ENCODE measurements at regions not wholly inside any gene's neighbourhood (a gene's known extent, or its start where the extent isn't known, plus 50 kb on each side); places are given as distances from the start of the nearest gene placed in this dataset.

- H3K4me1 ChIP-seq (ENCODE audit: control insufficient read depth in 2 of 3, insufficient read depth in 2 of 3, low read depth in 1 of 3, low read length in 3 of 3), result peaks cover 0 to 7% (median 0%) of the 10 kb centered on the region in 3 donors
- no peak overlapping the region for H3K4me3 ChIP-seq (ENCODE audit: low read length in 3 of 3)
- no peak overlapping the region for H3K9ac ChIP-seq (ENCODE audit: low read length in 3 of 3)
- H3K27me3 ChIP-seq (ENCODE audit: control insufficient read depth, insufficient read depth, low read length), result no peaks in the 10 kb centered on the region
- FAIRE-seq (no peak), DNase-seq (no peak)
- TF ChIP-seq CTCF (IDR thresholded peaks at IDR 0.05; ENCODE audit: borderline replicate concordance, extremely low read depth, insufficient read depth), result no peak
- intact Hi-C loops (cut with DNase I), result no loop called here
- H3K27ac ChIP-seq (ENCODE audit: low read depth in 2 of 2, low read length in 2 of 2), result peak overlapping the region in 1 of 2 donors; percentile 81
- H3K36me3 ChIP-seq (ENCODE audit: control insufficient read depth in 2 of 3, insufficient read depth in 3 of 3, low read length in 3 of 3), result no peaks in the 10 kb centered on the region
- no peaks in the 10 kb centered on the region for H3K9me3 ChIP-seq (ENCODE audit: control insufficient read depth in 2 of 3, insufficient read depth in 1 of 3, low read length in 3 of 3)
These were observed 83.6 kb upstream of the RESF1 start for GRCh38 chr12:31875609-31875964.

DNA sequence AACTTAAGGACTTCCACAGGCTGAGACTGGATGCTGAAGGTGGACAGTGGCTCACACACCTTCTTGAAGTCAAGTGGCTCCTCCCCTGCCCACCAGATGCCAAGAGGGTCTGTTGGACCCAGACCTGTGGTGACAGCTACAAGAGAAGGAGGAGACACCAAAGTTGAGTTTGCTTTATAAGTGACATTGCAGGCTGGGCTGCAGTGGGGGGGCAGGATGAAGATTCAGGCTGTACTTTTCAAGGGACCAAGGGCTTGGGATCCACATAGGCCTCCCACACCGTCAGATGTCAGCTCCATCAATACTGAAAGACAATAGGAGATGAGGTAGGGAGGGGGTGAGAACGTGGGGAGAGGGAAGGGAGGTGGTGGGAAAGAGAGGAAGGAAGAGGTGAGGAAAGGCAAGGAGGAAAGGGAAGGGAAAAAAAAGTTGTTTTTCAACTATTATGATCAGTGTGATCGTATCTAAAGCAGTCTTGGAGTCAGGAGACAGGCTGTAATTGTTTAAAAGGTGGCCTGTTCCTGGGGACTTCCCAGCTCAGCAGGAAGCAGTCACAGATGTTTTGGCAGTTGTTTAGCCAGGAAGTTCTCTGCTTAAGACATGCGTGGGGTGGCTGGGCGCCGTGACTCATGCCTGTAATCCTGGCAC is 84.1 kb upstream of the RESF1 start:
- Histone ChIP-seq H3K4me1 (ENCODE audit: control insufficient read depth in 2 of 3, insufficient read depth in 2 of 3, low read depth in 1 of 3, low read length in 3 of 3) (peaks cover 0 to 7% (median 0%) of the 10 kb centered on the region in 3 donors), H3K36me3 (ENCODE audit: control insufficient read depth in 2 of 3, insufficient read depth in 3 of 3, low read length in 3 of 3) (no peaks in the 10 kb centered on the region), H3K9ac (ENCODE audit: low read length in 3 of 3) (no peak overlapping the region), H3K9me3 (ENCODE audit: control insufficient read depth in 2 of 3, insufficient read depth in 1 of 3, low read length in 3 of 3) (no peaks in the 10 kb centered on the region), H3K27ac (ENCODE audit: low read depth in 2 of 2, low read length in 2 of 2) (peak overlapping the region; percentile 68 to 81), H3K4me3 (ENCODE audit: low read length in 3 of 3) (no peak overlapping the region), H3K27me3 (ENCODE audit: control insufficient read depth, insufficient read depth, low read length) (no peaks in the 10 kb centered on the region)
- no peak for TF ChIP-seq CTCF (IDR thresholded peaks at IDR 0.05; ENCODE audit: borderline replicate concordance, extremely low read depth, insufficient read depth)
- no peak for FAIRE-seq
- DNase-seq, result peak in 2 of 5 donors; percentile 63 to 86
- intact Hi-C loops (cut with DNase I), result no loop called here

- Histone ChIP-seq H3K4me1 (ENCODE audit: control insufficient read depth in 2 of 3, insufficient read depth in 2 of 3, low read depth in 1 of 3, low read length in 3 of 3) (peaks cover 0 to 14% (median 7%) of the 10 kb centered on the region in 3 donors), H3K27me3 (ENCODE audit: control insufficient read depth, insufficient read depth, low read length) (no peaks in the 10 kb centered on the region), H3K9ac (ENCODE audit: low read length in 3 of 3) (no peak overlapping the region), H3K27ac (ENCODE audit: low read depth in 2 of 2, low read length in 2 of 2) (no peak overlapping the region), H3K36me3 (ENCODE audit: control insufficient read depth in 2 of 3, insufficient read depth in 3 of 3, low read length in 3 of 3) (no peaks in the 10 kb centered on the region), H3K9me3 (ENCODE audit: control insufficient read depth in 2 of 3, insufficient read depth in 1 of 3, low read length in 3 of 3) (no peaks in the 10 kb centered on the region), H3K4me3 (ENCODE audit: low read length in 3 of 3) (no peak overlapping the region)
- no peak for TF ChIP-seq CTCF (IDR thresholded peaks at IDR 0.05; ENCODE audit: borderline replicate concordance, extremely low read depth, insufficient read depth)
- intact Hi-C loops (cut with DNase I), result no loop called here
- FAIRE-seq (no peak), DNase-seq (no peak)
These were observed 86.2 kb upstream of the RESF1 start for GRCh38 chr12:31872831-31873604.
